Trophoblast cell (in vitro differentiated cells and primary cell): ENCODE measurements at regions not wholly inside any gene's neighbourhood (a gene's known extent, or its start where the extent isn't known, plus 50 kb on each side); places are given as distances from the start of the nearest gene placed in this dataset.

ENCODE experiments used
- DNase-seq, 2 donors: peaks; one replicate each; pipeline ENCODE4 v3.0.0-alpha.2; 2016
- H2AFZ ChIP-seq: 2 replicates; pipeline ENCODE4 v1.6.1; 2013; ENCODE audit warnings: low read length, moderate library complexity, mild to moderate bottlenecking; ENCODE audit not compliant: insufficient read depth, poor library complexity
- H2AK5ac ChIP-seq: 2 replicates; pipeline ENCODE4 v1.6.1; 2013; ENCODE audit warnings: mild to moderate bottlenecking, low read length
- H2BK120ac ChIP-seq: 2 replicates; pipeline ENCODE4 v1.6.1; 2013; ENCODE audit warnings: low read length, mild to moderate bottlenecking, moderate library complexity; ENCODE audit not compliant: insufficient read depth, poor library complexity
- H2BK12ac ChIP-seq: 2 replicates; pipeline ENCODE4 v1.6.1; 2013; ENCODE audit warnings: mild to moderate bottlenecking, low read length, moderate library complexity
- H2BK5ac ChIP-seq: 2 replicates; pipeline ENCODE4 v1.6.1; 2013; ENCODE audit warnings: low read length, low read depth, moderate library complexity, mild to moderate bottlenecking; ENCODE audit not compliant: poor library complexity
- H3K14ac ChIP-seq: 2 replicates; pipeline ENCODE4 v1.6.1; 2013; ENCODE audit warnings: mild to moderate bottlenecking, low read length
- H3K18ac ChIP-seq: 2 replicates; pipeline ENCODE4 v1.6.1; 2013; ENCODE audit warnings: mild to moderate bottlenecking, low read length
- H3K23ac ChIP-seq: 2 replicates; pipeline ENCODE4 v1.6.1; 2013; ENCODE audit warnings: low read length
- H3K27ac ChIP-seq: 2 replicates; pipeline ENCODE4 v1.5.1; 2013; ENCODE audit warnings: low read depth, mild to moderate bottlenecking, inconsistent platforms, low read length, moderate library complexity
- H3K27me3 ChIP-seq: 2 replicates; pipeline ENCODE4 v1.6.1; 2013; ENCODE audit warnings: inconsistent platforms, mild to moderate bottlenecking, low read length, moderate library complexity; ENCODE audit not compliant: insufficient read depth
- H3K36me3 ChIP-seq, 2 experiments: 1 replicate in 1 of 2; 2 replicates in 1 of 2; pipeline ENCODE4 v1.6.1; 2013; ENCODE audit warnings: low read length in 2 of 2, mild to moderate bottlenecking in 2 of 2, moderate library complexity in 1 of 2; ENCODE audit not compliant: insufficient read depth in 2 of 2, control insufficient read depth in 1 of 2
- H3K4ac ChIP-seq: 2 replicates; pipeline ENCODE4 v1.6.1; 2013; ENCODE audit warnings: low read depth, mild to moderate bottlenecking, low read length, moderate library complexity
- H3K4me1 ChIP-seq, 2 experiments: 1 replicate in 1 of 2; 2 replicates in 1 of 2; pipeline ENCODE4 v1.6.1; 2013; ENCODE audit warnings: low read length in 2 of 2, mild to moderate bottlenecking in 2 of 2, moderate library complexity in 1 of 2; ENCODE audit not compliant: insufficient read depth in 2 of 2, control insufficient read depth in 1 of 2
- H3K4me2 ChIP-seq: 2 replicates; pipeline ENCODE4 v1.6.1; 2013; ENCODE audit warnings: inconsistent platforms, mild to moderate bottlenecking, low read length, moderate library complexity
- H3K4me3 ChIP-seq: 2 replicates; pipeline ENCODE4 v1.5.1; 2013; ENCODE audit warnings: mild to moderate bottlenecking, low read depth, low read length, inconsistent platforms
- H3K79me1 ChIP-seq: one replicate; pipeline ENCODE4 v1.6.1; 2013; ENCODE audit warnings: low read length
- H3K79me2 ChIP-seq: 2 replicates; pipeline ENCODE4 v1.6.1; 2013; ENCODE audit warnings: low read length, mild to moderate bottlenecking; ENCODE audit not compliant: control insufficient read depth, insufficient read depth, poor library complexity
- H3K9ac ChIP-seq: 2 replicates; pipeline ENCODE4 v1.6.1; 2013; ENCODE audit warnings: mild to moderate bottlenecking, low read length
- H3K9me3 ChIP-seq: 2 replicates; pipeline ENCODE4 v1.6.1; 2013; ENCODE audit warnings: low read depth, mild to moderate bottlenecking, control low read depth, inconsistent platforms, low read length; ENCODE audit not compliant: insufficient read depth
- H4K12ac ChIP-seq: 2 replicates; pipeline ENCODE4 v1.6.1; 2013; ENCODE audit warnings: low read depth, mild to moderate bottlenecking, low read length, moderate library complexity
- H4K8ac ChIP-seq: 2 replicates; pipeline ENCODE4 v1.6.1; 2013; ENCODE audit warnings: low read depth, mild to moderate bottlenecking, low read length, moderate library complexity
- H4K91ac ChIP-seq: one replicate; pipeline ENCODE4 v1.6.1; 2013; ENCODE audit warnings: low read depth, mild to moderate bottlenecking, low read length, moderate library complexity
- WGBS: extraction: QIAGEN DNeasy Blood & Tissue Kit; methylation state at CpG from one replicate; pipeline ENCODE4 v1.1.7; 2013; ENCODE audit warnings: missing lambda C conversion rate; ENCODE audit not compliant: insufficient read length, insufficient coverage; ENCODE audit errors: extremely low coverage; 5-methylcytosine and 5-hydroxymethylcytosine counted together

- peak overlapping the region; percentile 49 for H3K14ac ChIP-seq
- no peak for DNase-seq
- H3K4me3 ChIP-seq = no peak overlapping the region
- H3K27ac ChIP-seq = no peak overlapping the region
- no peak overlapping the region for H3K4ac ChIP-seq
- peak overlapping the region; percentile 30 for H2BK12ac ChIP-seq
- no peak overlapping the region for H3K9ac ChIP-seq
- peak overlapping the region; percentile 49 for H4K91ac ChIP-seq
- H2BK5ac ChIP-seq = peak overlapping the region; percentile 50
- H3K4me2 ChIP-seq = no peak overlapping the region
- H3K23ac ChIP-seq = no peak overlapping the region
- peaks cover 4 to 22% of the 10 kb centered on the region in 2 experiments for H3K4me1 ChIP-seq
- H2BK120ac ChIP-seq = peak overlapping the region; percentile 4
- peak overlapping the region; percentile 51 for H4K8ac ChIP-seq
- H2AFZ ChIP-seq = no peak overlapping the region
- H3K79me1 ChIP-seq = peaks cover 40% of the 10 kb centered on the region
- no CpG with 5 or more reads among the region's 5 CpGs for WGBS
- no peak overlapping the region for H3K18ac ChIP-seq
- no peak overlapping the region for H4K12ac ChIP-seq
- no peak overlapping the region for H2AK5ac ChIP-seq
- H3K9me3 ChIP-seq = no peaks in the 10 kb centered on the region
- H3K27me3 ChIP-seq = no peaks in the 10 kb centered on the region
- peaks cover 7% of the 10 kb centered on the region for H3K79me2 ChIP-seq
- H3K36me3 ChIP-seq = no peaks in the 10 kb centered on the region
These were observed 444.2 kb upstream of the NPVF start for GRCh38 chr7:25672496-25672895.

GRCh38 chr7:25675789-25676474, 447.6 kb upstream of the NPVF start:
- no peak overlapping the region for H2AK5ac ChIP-seq
- no peak overlapping the region for H4K12ac ChIP-seq
- WGBS = no CpG with 5 or more reads among the region's 4 CpGs
- H3K18ac ChIP-seq = no peak overlapping the region
- no peak overlapping the region for H4K8ac ChIP-seq
- H2BK12ac ChIP-seq = peak overlapping the region; percentile 7
- DNase-seq = no peak
- no peak overlapping the region for H3K4me2 ChIP-seq
- H3K27ac ChIP-seq = no peak overlapping the region
- H3K36me3 ChIP-seq = no peaks in the 10 kb centered on the region
- no peak overlapping the region for H3K4ac ChIP-seq
- peaks cover 0 to 3% of the 10 kb centered on the region in 2 experiments for H3K4me1 ChIP-seq
- H2BK120ac ChIP-seq = peak overlapping the region; percentile 1
- H2AFZ ChIP-seq = no peak overlapping the region
- H3K23ac ChIP-seq = no peak overlapping the region
- no peak overlapping the region for H3K14ac ChIP-seq
- no peaks in the 10 kb centered on the region for H3K27me3 ChIP-seq
- H3K4me3 ChIP-seq = no peak overlapping the region
- no peak overlapping the region for H3K9ac ChIP-seq
- no peak overlapping the region for H2BK5ac ChIP-seq
- no peaks in the 10 kb centered on the region for H3K9me3 ChIP-seq
- H4K91ac ChIP-seq = peak overlapping the region; percentile 33
- no peaks in the 10 kb centered on the region for H3K79me2 ChIP-seq
- peaks cover 10% of the 10 kb centered on the region for H3K79me1 ChIP-seq

- no peak overlapping the region for H3K4me2 ChIP-seq
- H3K79me1 ChIP-seq = peaks cover 4% of the 10 kb centered on the region
- no CpG with 5 or more reads among the region's 4 CpGs for WGBS
- H3K14ac ChIP-seq = no peak overlapping the region
- no peak overlapping the region for H2AK5ac ChIP-seq
- no peak overlapping the region for H4K8ac ChIP-seq
- no peaks in the 10 kb centered on the region for H3K79me2 ChIP-seq
- H2AFZ ChIP-seq = no peak overlapping the region
- H3K27me3 ChIP-seq = no peaks in the 10 kb centered on the region
- H3K4ac ChIP-seq = no peak overlapping the region
- H3K9me3 ChIP-seq = no peaks in the 10 kb centered on the region
- H3K23ac ChIP-seq = no peak overlapping the region
- no peak overlapping the region for H2BK5ac ChIP-seq
- no peak overlapping the region for H3K9ac ChIP-seq
- no peak overlapping the region for H2BK120ac ChIP-seq
- no peak overlapping the region for H3K27ac ChIP-seq
- no peak overlapping the region for H2BK12ac ChIP-seq
- H3K36me3 ChIP-seq = no peaks in the 10 kb centered on the region
- no peak for DNase-seq
- no peak overlapping the region for H3K4me3 ChIP-seq
- no peak overlapping the region for H3K18ac ChIP-seq
- H4K12ac ChIP-seq = no peak overlapping the region
- H3K4me1 ChIP-seq = peaks cover 0 to 3% of the 10 kb centered on the region in 2 experiments
- peak overlapping the region; percentile 82 for H4K91ac ChIP-seq
These were observed 449.3 kb upstream of the NPVF start for GRCh38 chr7:25677595-25677994.

GRCh38 chr7:25678215-25678614, 449.9 kb upstream of the NPVF start:
- H3K18ac ChIP-seq = peak overlapping the region; percentile 34
- no peak overlapping the region for H2AK5ac ChIP-seq
- no peak overlapping the region for H3K9ac ChIP-seq
- no peak overlapping the region for H2AFZ ChIP-seq
- H4K91ac ChIP-seq = peak overlapping the region; percentile 82
- H2BK120ac ChIP-seq = no peak overlapping the region
- no peak overlapping the region for H3K4ac ChIP-seq
- WGBS = no CpG with 5 or more reads among the region's 1 CpG
- no peaks in the 10 kb centered on the region for H3K36me3 ChIP-seq
- H4K8ac ChIP-seq = no peak overlapping the region
- H3K23ac ChIP-seq = no peak overlapping the region
- H3K4me3 ChIP-seq = no peak overlapping the region
- no peak overlapping the region for H4K12ac ChIP-seq
- DNase-seq = peak in 1 of 2 donors; percentile 25
- peak overlapping the region; percentile 53 for H2BK12ac ChIP-seq
- no peak overlapping the region for H3K14ac ChIP-seq
- no peak overlapping the region for H3K27ac ChIP-seq
- H3K79me2 ChIP-seq = no peaks in the 10 kb centered on the region
- H2BK5ac ChIP-seq = no peak overlapping the region
- no peaks in the 10 kb centered on the region for H3K4me1 ChIP-seq
- H3K9me3 ChIP-seq = no peaks in the 10 kb centered on the region
- H3K27me3 ChIP-seq = no peaks in the 10 kb centered on the region
- H3K79me1 ChIP-seq = peaks cover 1% of the 10 kb centered on the region
- no peak overlapping the region for H3K4me2 ChIP-seq
